DND-41 (cell line): ENCODE measurements at regions not wholly inside any gene's neighbourhood (a gene's known extent, or its start where the extent isn't known, plus 50 kb on each side); places are given as distances from the start of the nearest gene placed in this dataset.

Experiments used
- ATAC-seq: fragments of 200-7000 bp; cut with Tn5 transposase; 3 replicates; pipeline ENCODE4 v1.9.1; 2021; ENCODE audit warnings: low read depth; ENCODE audit not compliant: insufficient read depth
- DNase-seq: peaks from one replicate; pipeline ENCODE4 v3.0.0-alpha.2; 2020
- H2AFZ ChIP-seq: 2 replicates; pipeline ENCODE4 v1.6.0; 2012; ENCODE audit warnings: low read depth, low read length
- H3K27ac ChIP-seq: 2 replicates; pipeline ENCODE4 v1.5.1; 2012; ENCODE audit warnings: low read length, inconsistent platforms
- H3K27me3 ChIP-seq: fragments of 200-600 bp; sonication (generic); 2 replicates; pipeline ENCODE4 v1.6.0; 2012; ENCODE audit warnings: low read length, mild to moderate bottlenecking, inconsistent platforms; ENCODE audit not compliant: insufficient read depth, poor library complexity
- H3K36me3 ChIP-seq: 2 replicates; pipeline ENCODE4 v1.5.1; 2012; ENCODE audit warnings: low read length, inconsistent platforms; ENCODE audit not compliant: insufficient read depth
- H3K4me1 ChIP-seq: 2 replicates; pipeline ENCODE4 v1.5.1; 2012; ENCODE audit warnings: mild to moderate bottlenecking, low read length; ENCODE audit not compliant: insufficient read depth
- H3K4me2 ChIP-seq: 2 replicates; pipeline ENCODE4 v1.6.0; 2012; ENCODE audit warnings: mild to moderate bottlenecking, moderate library complexity, low read length, inconsistent platforms; ENCODE audit not compliant: insufficient read depth
- H3K4me3 ChIP-seq, 2 experiments: fragments of 200-600 bp in 1 of 2; shearing (Covaris generic) in 1 of 2; 2 replicates each; pipeline ENCODE4 v1.5.1; 2012 to 2016; ENCODE audit warnings: inconsistent platforms in 2 of 2, low read length in 2 of 2, mild to moderate bottlenecking in 2 of 2, low read depth in 1 of 2, moderate library complexity in 1 of 2
- H3K79me2 ChIP-seq: 2 replicates; pipeline ENCODE4 v1.6.0; 2012; ENCODE audit warnings: low read length, inconsistent platforms; ENCODE audit not compliant: insufficient read depth
- H3K9ac ChIP-seq: 2 replicates; pipeline ENCODE4 v1.6.0; 2012; ENCODE audit warnings: low read depth, mild to moderate bottlenecking, inconsistent platforms, low read length, moderate library complexity
- H3K9me3 ChIP-seq: 2 replicates; pipeline ENCODE4 v1.5.1; 2012; ENCODE audit warnings: low read length, moderate library complexity, mild to moderate bottlenecking, inconsistent platforms; ENCODE audit not compliant: insufficient read depth, severe bottlenecking
- H4K20me1 ChIP-seq: 2 replicates; pipeline ENCODE4 v1.6.0; 2012; ENCODE audit warnings: low read length; ENCODE audit not compliant: insufficient read depth
- EZH2 ChIP-seq: IDR thresholded peaks from 3 replicates; pipeline ENCODE4 v1.6.1; 2012; ENCODE audit warnings: borderline replicate concordance, low read depth, mild to moderate bottlenecking, moderate library complexity, low read length, inconsistent platforms; ENCODE audit not compliant: severe bottlenecking
- TF ChIP-seq, protein P1 (sequence below): IDR thresholded peaks from 2 replicates; pipeline ENCODE4 v1.5.1; 2012; ENCODE audit warnings: borderline replicate concordance, low read length, moderate library complexity, mild to moderate bottlenecking; ENCODE audit not compliant: poor library complexity, severe bottlenecking; ENCODE audit errors: extremely low read depth

DNA sequence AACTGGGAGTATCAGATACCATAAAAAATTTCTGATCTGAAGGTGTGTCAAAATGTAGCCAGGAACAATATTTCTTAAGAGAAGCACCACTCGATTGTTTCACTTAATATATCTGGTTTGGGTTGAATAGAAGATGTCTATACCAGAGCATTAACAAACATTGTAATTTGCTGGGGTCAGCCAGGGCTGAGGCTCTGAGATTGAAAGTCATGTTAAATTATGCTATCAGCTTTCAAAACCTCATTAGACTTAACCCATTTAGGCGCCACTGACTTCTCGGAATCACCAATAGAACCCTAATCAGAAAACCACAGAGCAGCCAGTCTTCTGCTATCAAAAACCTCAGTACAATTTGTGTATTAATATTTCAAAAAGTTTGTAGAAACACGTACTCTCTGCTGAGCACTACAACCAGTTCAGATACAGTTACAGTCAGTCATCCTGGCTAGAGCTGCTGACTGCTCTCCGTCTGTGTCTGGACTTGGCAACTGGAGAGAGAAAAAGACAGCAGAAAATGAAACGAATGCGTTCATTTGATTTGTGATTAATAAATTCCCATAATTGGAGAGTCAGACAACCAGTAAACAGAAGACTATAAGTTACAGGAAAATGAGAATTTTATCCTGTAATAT lies 848.6 kb upstream of the PABPC4L start:
- 0 out of 2 replicates have a peak overlapping the region, but pooled peaks have one; percentile 2 for H3K9ac ChIP-seq
- TF ChIP-seq EZH2: no peak
- TF ChIP-seq, protein P1, sequence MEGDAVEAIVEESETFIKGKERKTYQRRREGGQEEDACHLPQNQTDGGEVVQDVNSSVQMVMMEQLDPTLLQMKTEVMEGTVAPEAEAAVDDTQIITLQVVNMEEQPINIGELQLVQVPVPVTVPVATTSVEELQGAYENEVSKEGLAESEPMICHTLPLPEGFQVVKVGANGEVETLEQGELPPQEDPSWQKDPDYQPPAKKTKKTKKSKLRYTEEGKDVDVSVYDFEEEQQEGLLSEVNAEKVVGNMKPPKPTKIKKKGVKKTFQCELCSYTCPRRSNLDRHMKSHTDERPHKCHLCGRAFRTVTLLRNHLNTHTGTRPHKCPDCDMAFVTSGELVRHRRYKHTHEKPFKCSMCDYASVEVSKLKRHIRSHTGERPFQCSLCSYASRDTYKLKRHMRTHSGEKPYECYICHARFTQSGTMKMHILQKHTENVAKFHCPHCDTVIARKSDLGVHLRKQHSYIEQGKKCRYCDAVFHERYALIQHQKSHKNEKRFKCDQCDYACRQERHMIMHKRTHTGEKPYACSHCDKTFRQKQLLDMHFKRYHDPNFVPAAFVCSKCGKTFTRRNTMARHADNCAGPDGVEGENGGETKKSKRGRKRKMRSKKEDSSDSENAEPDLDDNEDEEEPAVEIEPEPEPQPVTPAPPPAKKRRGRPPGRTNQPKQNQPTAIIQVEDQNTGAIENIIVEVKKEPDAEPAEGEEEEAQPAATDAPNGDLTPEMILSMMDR: no peak
- H3K4me3 ChIP-seq: no peak overlapping the region
- H3K27ac ChIP-seq: peak overlapping the region; percentile 31
- no peaks in the 10 kb centered on the region for H4K20me1 ChIP-seq
- H3K79me2 ChIP-seq: no peaks in the 10 kb centered on the region
- peak; percentile 37 for DNase-seq
- H3K4me2 ChIP-seq: peak overlapping the region; percentile 41
- H3K4me1 ChIP-seq: peaks cover 19% of the 10 kb centered on the region
- peak; percentile 81 for ATAC-seq
- no peaks in the 10 kb centered on the region for H3K27me3 ChIP-seq
- peak overlapping the region; percentile 13; the same call in 1 of the 2 replicates for H2AFZ ChIP-seq
- H3K9me3 ChIP-seq: no peaks in the 10 kb centered on the region
- no peaks in the 10 kb centered on the region for H3K36me3 ChIP-seq

DNA sequence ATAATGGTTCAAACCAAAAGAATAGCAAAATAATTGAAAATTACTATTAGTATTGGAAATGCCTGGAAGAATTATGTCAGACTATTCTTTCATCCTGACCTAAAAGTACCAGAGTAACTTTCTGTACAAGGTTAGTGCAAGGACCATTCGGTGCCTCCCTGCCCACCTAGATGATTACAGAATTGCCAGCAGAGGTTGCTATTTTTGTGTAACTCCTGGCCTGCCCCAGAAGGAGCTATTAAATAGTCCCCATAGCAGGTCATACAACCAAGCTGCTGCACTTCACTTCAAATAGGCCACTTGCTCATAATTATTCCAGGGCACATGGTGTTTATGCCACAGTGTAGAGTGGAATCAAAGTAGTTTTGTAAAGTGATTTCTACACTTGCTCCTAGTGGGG lies 831.1 kb upstream of the PABPC4L start:
- DNase-seq (no peak), ATAC-seq (no peak)
- H3K4me1 ChIP-seq: no peaks in the 10 kb centered on the region
- no peak overlapping the region for H3K27ac ChIP-seq
- H3K79me2 ChIP-seq: no peaks in the 10 kb centered on the region
- no peaks in the 10 kb centered on the region for H3K36me3 ChIP-seq
- H3K4me3 ChIP-seq: no peak overlapping the region
- TF ChIP-seq, protein P1: no peak
- TF ChIP-seq EZH2: no peak
- H3K27me3 ChIP-seq: no peaks in the 10 kb centered on the region
- no peak overlapping the region for H2AFZ ChIP-seq
- H3K9ac ChIP-seq: no peak overlapping the region
- H3K4me2 ChIP-seq: no peak overlapping the region
- H3K9me3 ChIP-seq: no peaks in the 10 kb centered on the region
- H4K20me1 ChIP-seq: no peaks in the 10 kb centered on the region

DNA sequence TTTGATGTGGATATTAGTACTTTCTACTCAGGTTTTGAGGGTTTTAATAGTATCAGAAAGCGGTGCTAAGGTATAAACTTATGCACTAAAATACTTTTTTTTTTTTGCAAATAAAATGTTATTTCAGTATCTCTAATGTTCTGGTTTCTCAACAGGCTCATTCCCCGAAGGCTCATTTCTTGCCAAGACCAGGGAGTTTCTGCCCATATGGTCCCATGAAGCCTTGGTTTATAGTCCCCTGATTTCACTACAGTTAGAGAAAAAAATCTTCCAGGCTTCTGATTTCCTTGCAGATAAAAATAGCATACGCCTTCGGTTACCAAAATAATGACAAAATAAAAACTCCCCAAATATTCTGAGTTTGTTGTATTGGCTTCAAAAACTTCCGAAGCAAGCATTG lies 814.2 kb upstream of the PABPC4L start:
- ATAC-seq: no peak
- no peak for TF ChIP-seq EZH2
- TF ChIP-seq, protein P1: no peak
- no peak overlapping the region for H2AFZ ChIP-seq

DNA sequence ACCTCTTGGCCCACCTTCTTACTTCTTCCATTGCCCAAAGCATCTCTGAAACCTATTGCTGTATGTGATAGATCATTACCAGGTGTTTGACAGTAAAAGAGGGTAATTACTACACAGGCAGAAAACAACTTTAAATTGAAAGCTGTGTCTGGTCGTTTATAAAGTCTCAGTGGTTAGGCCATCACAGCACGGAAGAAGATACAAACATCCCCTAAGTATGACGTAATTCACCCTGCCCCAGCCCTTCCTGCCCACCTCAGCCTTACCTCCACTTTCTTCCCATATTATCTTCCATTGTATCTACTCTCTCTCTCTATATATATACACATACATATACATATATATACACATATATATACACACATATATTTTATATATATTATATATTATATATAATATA lies 805.8 kb upstream of the PABPC4L start:
- no peaks in the 10 kb centered on the region for H3K36me3 ChIP-seq
- no peak for ATAC-seq

More for the DNA sequence above, 814.2 kb upstream of the PABPC4L start:
- Histone ChIP-seq H3K36me3 (no peaks in the 10 kb centered on the region), H3K27ac (no peak overlapping the region), H3K27me3 (no peaks in the 10 kb centered on the region), H4K20me1 (no peaks in the 10 kb centered on the region), H3K9ac (no peak overlapping the region), H3K79me2 (no peaks in the 10 kb centered on the region), H3K4me2 (no peak overlapping the region), H3K4me3 (no peak overlapping the region), H3K9me3 (no peaks in the 10 kb centered on the region), H3K4me1 (no peaks in the 10 kb centered on the region)
- DNase-seq: no peak

More for the DNA sequence above, 805.8 kb upstream of the PABPC4L start:
- Histone ChIP-seq H3K4me1 (no peaks in the 10 kb centered on the region), H4K20me1 (no peaks in the 10 kb centered on the region), H2AFZ (no peak overlapping the region), H3K4me2 (no peak overlapping the region), H3K27me3 (no peaks in the 10 kb centered on the region), H3K9ac (no peak overlapping the region), H3K27ac (no peak overlapping the region), H3K79me2 (no peaks in the 10 kb centered on the region), H3K9me3 (no peaks in the 10 kb centered on the region), H3K4me3 (no peak overlapping the region)
- no peak for TF ChIP-seq EZH2
- TF ChIP-seq, protein P1: no peak
- DNase-seq: no peak
